22Rv1 (cell line): ENCODE measurements at regions not wholly inside any gene's neighbourhood (a gene's known extent, or its start where the extent isn't known, plus 50 kb on each side); places are given as distances from the start of the nearest gene placed in this dataset.

ENCODE experiments used
- H3K27ac ChIP-seq: fragments of 450-650 bp; 2 replicates; pipeline ENCODE4 v1.5.1; 2017
- CTCF ChIP-seq: fragments of 450-650 bp; IDR thresholded peaks from 2 replicates; pipeline ENCODE4 v1.5.1; 2017; ENCODE audit warnings: mild to moderate bottlenecking
- ZFX ChIP-seq: fragments of 450-650 bp; IDR thresholded peaks from 2 replicates; pipeline ENCODE4 v1.6.1; 2017; ENCODE audit warnings: antibody characterized with exemption, borderline replicate concordance

GRCh38 chr4:30395902-30396301 is 324.3 kb upstream of the PCDH7 start:
- TF ChIP-seq CTCF: no peak
- no peak for TF ChIP-seq ZFX
- H3K27ac ChIP-seq: no peak overlapping the region

- TF ChIP-seq CTCF (no peak), ZFX (no peak)
- no peak overlapping the region for H3K27ac ChIP-seq
Observed at GRCh38 chr4:30396772-30397475, 323.2 kb upstream of the PCDH7 start.

DNA sequence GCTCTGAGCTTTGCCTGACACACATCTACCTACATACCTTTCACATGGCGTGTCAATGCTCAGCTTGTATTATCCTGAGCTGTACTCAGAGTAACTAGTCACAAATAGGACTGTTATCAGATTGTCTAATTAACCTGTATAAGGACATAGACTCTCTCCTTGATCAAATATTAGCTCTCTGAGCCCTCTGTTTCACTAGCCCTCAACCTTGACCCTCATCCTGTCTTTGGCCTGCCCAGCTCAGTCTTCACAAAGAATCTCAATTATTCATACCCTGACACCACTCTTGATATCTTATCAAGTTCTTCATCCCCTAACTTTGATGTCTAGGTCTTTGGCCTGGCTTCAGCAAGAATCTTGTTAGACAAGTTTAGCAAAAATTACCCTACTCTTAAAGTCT is 320.7 kb upstream of the PCDH7 start:
- H3K27ac ChIP-seq: no peak overlapping the region
- TF ChIP-seq CTCF: no peak
- TF ChIP-seq ZFX: no peak

DNA sequence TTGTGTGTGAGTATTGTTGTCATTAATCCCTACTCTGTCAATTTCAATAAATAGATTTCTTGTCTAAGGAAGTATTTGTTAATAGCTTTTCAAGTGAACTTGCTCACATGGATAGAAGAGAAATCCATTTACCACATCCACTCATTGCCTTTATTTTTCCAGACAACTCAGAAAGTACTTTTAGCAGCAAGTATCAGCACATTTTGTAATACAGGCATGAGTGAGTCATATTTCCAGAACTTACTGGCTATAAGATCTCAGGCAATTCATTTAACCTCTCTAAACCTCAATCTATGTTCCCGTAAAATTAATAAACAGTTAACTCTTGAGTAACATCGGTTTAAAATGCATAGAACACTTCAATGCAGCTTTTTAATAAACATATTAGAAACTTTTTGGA is 317.9 kb upstream of the PCDH7 start:
- TF ChIP-seq ZFX (no peak), CTCF (no peak)
- H3K27ac ChIP-seq: no peak overlapping the region

GRCh38 chr4:30413915-30414314 is 306.3 kb upstream of the PCDH7 start:
- TF ChIP-seq CTCF (no peak), ZFX (no peak)

GRCh38 chr4:30416547-30416946 is 303.6 kb upstream of the PCDH7 start:
- no peak overlapping the region for H3K27ac ChIP-seq
- no peak for TF ChIP-seq ZFX
- no peak for TF ChIP-seq CTCF

More at GRCh38 chr4:30413915-30414314, 306.3 kb upstream of the PCDH7 start:
- no peak overlapping the region for H3K27ac ChIP-seq

- H3K27ac ChIP-seq: no peak overlapping the region
- no peak for TF ChIP-seq CTCF
- no peak for TF ChIP-seq ZFX
Observed at GRCh38 chr4:30427932-30428331, 292.2 kb upstream of the PCDH7 start.
